OCI-LY7 (cell line): ENCODE measurements at regions not wholly inside any gene's neighbourhood (a gene's known extent, or its start where the extent isn't known, plus 50 kb on each side); places are given as distances from the start of the nearest gene placed in this dataset.

ENCODE experiments used
- BruUV-seq: library from RNA; stranded (reverse); fragments of 400-500 nt; replicated peaks from 2 replicates; lab custom pipeline; 2021; lab: Mats Ljungman, UMichigan
- CTCF ChIA-PET: fragments of 300-600 bp; sonication (Branson Sonifier 250); formaldehyde crosslinking; loops from one replicate; lab custom pipeline; 2022; ENCODE audit warnings: antibody characterized with exemption; ENCODE audit not compliant: unreplicated experiment; lab: Charles Lee
- POLR2A ChIA-PET: fragments of 300-600 bp; sonication (Branson Sonifier 250); formaldehyde crosslinking; loops from one replicate; lab custom pipeline; 2022; ENCODE audit warnings: antibody characterized with exemption; lab: Charles Lee
- DNase-seq: peaks from one replicate; pipeline ENCODE4 v3.0.0-alpha.2; 2015; ENCODE audit warnings: low spot score
- H2AFZ ChIP-seq: fragments of 200-600 bp; sonication (generic), shearing (Covaris generic); 2 replicates; pipeline ENCODE4 v1.6.1; 2014; ENCODE audit warnings: mild to moderate bottlenecking, antibody characterized with exemption, low read length, moderate library complexity
- H3K27ac ChIP-seq: fragments of 200-600 bp; sonication (generic); 2 replicates; pipeline ENCODE4 v1.5.1; 2014; ENCODE audit warnings: mixed run types, low read depth, mild to moderate bottlenecking, moderate library complexity, low read length, inconsistent platforms; ENCODE audit not compliant: poor library complexity, severe bottlenecking
- H3K36me3 ChIP-seq: fragments of 200-600 bp; sonication (generic); 2 replicates; pipeline ENCODE4 v1.6.1; 2014; ENCODE audit warnings: mild to moderate bottlenecking, antibody characterized with exemption, low read length, moderate library complexity, mixed read lengths; ENCODE audit not compliant: insufficient read depth
- H3K4me1 ChIP-seq: fragments of 200-600 bp; sonication (generic); 2 replicates; pipeline ENCODE4 v1.5.1; 2014; ENCODE audit warnings: mild to moderate bottlenecking, low read length; ENCODE audit not compliant: insufficient read depth, poor library complexity, severe bottlenecking
- H3K4me2 ChIP-seq: fragments of 200-600 bp; sonication (generic); 2 replicates; pipeline ENCODE4 v1.6.1; 2014; ENCODE audit warnings: mild to moderate bottlenecking, low read length
- H3K4me3 ChIP-seq: fragments of 200-600 bp; sonication (generic); 2 replicates; pipeline ENCODE4 v1.5.1; 2014; ENCODE audit warnings: mild to moderate bottlenecking, low read depth, low read length; ENCODE audit not compliant: poor library complexity, severe bottlenecking
- H3K79me2 ChIP-seq: fragments of 200-600 bp; sonication (generic); 2 replicates; pipeline ENCODE4 v1.6.1; 2016; ENCODE audit warnings: low read depth, mild to moderate bottlenecking, low read length, moderate library complexity, mixed read lengths; ENCODE audit not compliant: insufficient read depth
- H3K9me2 ChIP-seq: fragments of 200-600 bp; sonication (generic); 2 replicates; pipeline ENCODE4 v1.6.1; 2016; ENCODE audit warnings: mild to moderate bottlenecking, low read length, mixed read lengths; ENCODE audit not compliant: insufficient read depth
- H3K9me3 ChIP-seq: fragments of 200-600 bp; sonication (generic); 2 replicates; pipeline ENCODE4 v1.6.1; 2014; ENCODE audit warnings: mild to moderate bottlenecking, mixed run types, low read length, mixed read lengths
- H4K20me1 ChIP-seq: fragments of 200-600 bp; sonication (generic); 2 replicates; pipeline ENCODE4 v1.6.1; 2014; ENCODE audit warnings: mild to moderate bottlenecking, antibody characterized with exemption, low read length, moderate library complexity, mixed read lengths; ENCODE audit not compliant: insufficient read depth
- EZH2phosphoT487 ChIP-seq: fragments of 200-600 bp; sonication (generic); IDR thresholded peaks from 2 replicates; pipeline ENCODE4 v1.6.1; 2018; ENCODE audit warnings: low read depth, borderline replicate concordance, mild to moderate bottlenecking, mixed run types, antibody characterized with exemption, low read length, moderate library complexity, mixed read lengths
- intact Hi-C: fragments of 100-400 bp; cut with micrococcal nuclease; formaldehyde crosslinking; loops from one replicate; pipeline ENCODE4 v1.10.0; 2022; ENCODE audit not compliant: unreplicated experiment
- TF ChIP-seq, protein P1 (sequence below): fragments of 200-600 bp; sonication (generic); conservative IDR thresholded peaks from 2 replicates; pipeline ENCODE4 v1.5.1; 2014; ENCODE audit warnings: mild to moderate bottlenecking, antibody characterized with exemption, low read length, moderate library complexity, mixed read lengths

- H3K9me3 ChIP-seq: no peaks in the 10 kb centered on the region
- no peaks in the 10 kb centered on the region for H3K9me2 ChIP-seq
- no TSS peak for BruUV-seq
- CTCF ChIA-PET: no interaction called here
- no peak overlapping the region for H2AFZ ChIP-seq
- H3K4me2 ChIP-seq: no peak overlapping the region
- H3K4me1 ChIP-seq: no peaks in the 10 kb centered on the region
- no peaks in the 10 kb centered on the region for H3K36me3 ChIP-seq
- peak; percentile 4 for DNase-seq
- no peaks in the 10 kb centered on the region for H3K79me2 ChIP-seq
- POLR2A ChIA-PET: no interaction called here
- intact Hi-C loops: no loop called here
- H3K4me3 ChIP-seq: no peak overlapping the region
- no peak overlapping the region for H3K27ac ChIP-seq
- no peaks in the 10 kb centered on the region for H4K20me1 ChIP-seq
- TF ChIP-seq EZH2phosphoT487: no peak
- TF ChIP-seq, protein P1, sequence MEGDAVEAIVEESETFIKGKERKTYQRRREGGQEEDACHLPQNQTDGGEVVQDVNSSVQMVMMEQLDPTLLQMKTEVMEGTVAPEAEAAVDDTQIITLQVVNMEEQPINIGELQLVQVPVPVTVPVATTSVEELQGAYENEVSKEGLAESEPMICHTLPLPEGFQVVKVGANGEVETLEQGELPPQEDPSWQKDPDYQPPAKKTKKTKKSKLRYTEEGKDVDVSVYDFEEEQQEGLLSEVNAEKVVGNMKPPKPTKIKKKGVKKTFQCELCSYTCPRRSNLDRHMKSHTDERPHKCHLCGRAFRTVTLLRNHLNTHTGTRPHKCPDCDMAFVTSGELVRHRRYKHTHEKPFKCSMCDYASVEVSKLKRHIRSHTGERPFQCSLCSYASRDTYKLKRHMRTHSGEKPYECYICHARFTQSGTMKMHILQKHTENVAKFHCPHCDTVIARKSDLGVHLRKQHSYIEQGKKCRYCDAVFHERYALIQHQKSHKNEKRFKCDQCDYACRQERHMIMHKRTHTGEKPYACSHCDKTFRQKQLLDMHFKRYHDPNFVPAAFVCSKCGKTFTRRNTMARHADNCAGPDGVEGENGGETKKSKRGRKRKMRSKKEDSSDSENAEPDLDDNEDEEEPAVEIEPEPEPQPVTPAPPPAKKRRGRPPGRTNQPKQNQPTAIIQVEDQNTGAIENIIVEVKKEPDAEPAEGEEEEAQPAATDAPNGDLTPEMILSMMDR: no peak
Measured at GRCh38 chr20:55472704-55473103, 532.6 kb downstream of the CBLN4 start.

DNA sequence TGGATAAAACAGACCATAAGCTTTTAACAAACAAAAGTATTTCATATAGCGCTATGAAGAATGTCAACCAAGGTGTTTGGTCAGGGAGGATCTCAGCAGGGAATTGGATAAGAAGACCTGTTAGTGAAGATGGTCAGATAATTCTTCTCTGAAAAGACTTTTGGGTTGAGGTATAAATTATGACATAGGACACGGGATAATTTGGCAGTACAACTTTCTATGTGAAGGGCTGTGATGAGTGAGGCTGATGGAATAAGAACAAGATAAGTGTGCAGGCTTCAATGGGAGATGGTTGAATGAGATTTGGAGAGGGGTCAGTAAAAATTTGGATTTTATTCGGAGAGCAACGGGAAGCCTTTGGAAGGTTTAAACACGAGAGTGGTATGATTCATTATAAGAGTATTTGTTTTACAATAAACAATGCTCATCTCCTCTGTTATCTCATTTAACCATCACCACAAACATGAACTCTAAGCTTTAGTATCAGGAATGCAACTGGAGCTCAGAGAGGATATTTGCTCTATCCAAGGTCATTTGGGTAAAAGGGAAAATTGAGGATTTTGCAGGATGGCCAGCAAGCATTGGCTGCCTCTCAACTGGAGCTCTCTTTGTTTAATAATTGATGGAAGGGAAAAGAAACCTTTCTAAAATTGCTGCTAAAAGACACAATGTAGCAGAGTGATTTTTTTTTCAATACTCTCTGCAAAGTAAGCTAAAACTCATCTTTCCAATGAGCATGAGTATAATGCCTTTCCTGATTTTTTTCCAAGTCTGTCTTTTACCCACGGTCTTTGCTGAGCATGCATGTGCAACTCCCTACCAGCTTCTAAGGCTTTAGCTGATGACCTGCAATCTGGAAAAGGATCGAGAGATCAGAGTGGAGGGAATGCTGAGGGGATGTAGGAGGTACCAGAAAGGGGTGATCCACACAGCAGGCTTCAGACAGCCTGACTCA, 534.0 kb downstream of the CBLN4 start:
- ChIA-PET POLR2A (no interaction called here), CTCF (no interaction called here)
- no peaks in the 10 kb centered on the region for H3K4me1 ChIP-seq
- no peak overlapping the region for H3K4me3 ChIP-seq
- no peaks in the 10 kb centered on the region for H4K20me1 ChIP-seq
- no peaks in the 10 kb centered on the region for H3K36me3 ChIP-seq
- no TSS peak for BruUV-seq
- H3K27ac ChIP-seq: no peak overlapping the region
- H3K4me2 ChIP-seq: no peak overlapping the region
- H3K79me2 ChIP-seq: no peaks in the 10 kb centered on the region
- H3K9me3 ChIP-seq: no peaks in the 10 kb centered on the region
- TF ChIP-seq EZH2phosphoT487: no peak
- TF ChIP-seq, protein P1: no peak
- no peak overlapping the region for H2AFZ ChIP-seq
- H3K9me2 ChIP-seq: no peaks in the 10 kb centered on the region
- intact Hi-C loops: no loop called here
- no peak for DNase-seq

DNA sequence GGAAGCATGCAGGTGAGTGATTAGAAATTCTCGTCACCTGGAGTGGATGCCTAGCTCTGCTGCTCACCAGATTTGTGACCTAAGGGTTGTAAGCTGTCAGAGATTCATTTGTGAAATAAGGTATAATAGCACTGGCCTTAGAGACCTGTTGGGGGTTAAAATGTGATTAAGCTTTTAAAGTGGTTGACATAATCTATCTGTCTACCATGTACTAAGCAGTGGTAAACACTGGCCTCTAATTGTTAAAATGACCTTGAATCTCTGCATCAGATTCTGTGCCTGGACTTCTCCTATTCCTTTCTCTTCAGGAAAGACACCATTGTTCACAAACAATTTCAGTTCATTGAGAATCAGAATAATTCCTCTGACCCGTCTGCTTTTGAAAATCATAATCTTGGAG, 536.2 kb downstream of the CBLN4 start:
- Histone ChIP-seq H3K27ac (no peak overlapping the region), H3K36me3 (no peaks in the 10 kb centered on the region), H2AFZ (no peak overlapping the region), H3K4me1 (no peaks in the 10 kb centered on the region), H3K4me2 (no peak overlapping the region), H3K9me3 (no peaks in the 10 kb centered on the region), H3K4me3 (no peak overlapping the region), H4K20me1 (no peaks in the 10 kb centered on the region), H3K9me2 (no peaks in the 10 kb centered on the region), H3K79me2 (no peaks in the 10 kb centered on the region)
- intact Hi-C loops: no loop called here
- ChIA-PET CTCF (no interaction called here), POLR2A (no interaction called here)
- DNase-seq: no peak
- no TSS peak for BruUV-seq
- TF ChIP-seq EZH2phosphoT487: no peak
- TF ChIP-seq, protein P1: no peak
